Peyer's patch (tissue), 4 donors: ENCODE measurements at regions not wholly inside any gene's neighbourhood (a gene's known extent, or its start where the extent isn't known, plus 50 kb on each side); places are given as distances from the start of the nearest gene placed in this dataset.

ENCODE experiments used
- POLR2A ChIP-seq, 2 donors: fragments of 450-650 bp; IDR thresholded peaks; one replicate each; pipeline ENCODE4 v1.5.1; 2017; ENCODE audit warnings: antibody characterized with exemption in 2 of 2, mild to moderate bottlenecking in 2 of 2, moderate library complexity in 2 of 2
- TF ChIP-seq, protein P1 (sequence below), 6 experiments: fragments of 450-650 bp in 4 of 6; fragments of 200-600 bp in 2 of 6; sonication (generic) in 1 of 6; IDR thresholded peaks; one replicate each; pipeline ENCODE4 v1.5.1; 2017 to 2019; ENCODE audit warnings: antibody characterized with exemption in 6 of 6, mild to moderate bottlenecking in 3 of 6, moderate library complexity in 1 of 6

DNA sequence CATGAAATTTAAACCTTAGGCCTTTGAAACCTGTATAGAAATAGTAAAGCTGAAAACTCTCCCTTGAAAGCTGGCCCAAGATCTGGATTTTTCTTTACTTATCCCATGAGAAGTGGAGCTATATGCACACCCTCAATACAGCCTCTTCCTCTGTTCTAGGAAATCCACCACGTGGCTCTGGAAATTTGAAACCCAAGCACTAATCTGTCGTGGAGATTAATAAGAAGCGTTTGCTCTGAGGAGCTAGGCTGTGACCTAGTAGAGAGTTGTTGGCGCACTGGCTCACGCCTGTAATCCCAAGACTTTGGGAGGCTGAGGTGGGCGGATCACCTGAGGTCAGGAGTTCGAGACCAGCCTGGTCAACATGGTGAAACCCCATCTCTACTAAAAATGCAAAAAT is 291.3 kb upstream of the PLXNA2 start:
- no peak for TF ChIP-seq POLR2A (IDR thresholded peaks at IDR 0.05)
- TF ChIP-seq, protein P1, sequence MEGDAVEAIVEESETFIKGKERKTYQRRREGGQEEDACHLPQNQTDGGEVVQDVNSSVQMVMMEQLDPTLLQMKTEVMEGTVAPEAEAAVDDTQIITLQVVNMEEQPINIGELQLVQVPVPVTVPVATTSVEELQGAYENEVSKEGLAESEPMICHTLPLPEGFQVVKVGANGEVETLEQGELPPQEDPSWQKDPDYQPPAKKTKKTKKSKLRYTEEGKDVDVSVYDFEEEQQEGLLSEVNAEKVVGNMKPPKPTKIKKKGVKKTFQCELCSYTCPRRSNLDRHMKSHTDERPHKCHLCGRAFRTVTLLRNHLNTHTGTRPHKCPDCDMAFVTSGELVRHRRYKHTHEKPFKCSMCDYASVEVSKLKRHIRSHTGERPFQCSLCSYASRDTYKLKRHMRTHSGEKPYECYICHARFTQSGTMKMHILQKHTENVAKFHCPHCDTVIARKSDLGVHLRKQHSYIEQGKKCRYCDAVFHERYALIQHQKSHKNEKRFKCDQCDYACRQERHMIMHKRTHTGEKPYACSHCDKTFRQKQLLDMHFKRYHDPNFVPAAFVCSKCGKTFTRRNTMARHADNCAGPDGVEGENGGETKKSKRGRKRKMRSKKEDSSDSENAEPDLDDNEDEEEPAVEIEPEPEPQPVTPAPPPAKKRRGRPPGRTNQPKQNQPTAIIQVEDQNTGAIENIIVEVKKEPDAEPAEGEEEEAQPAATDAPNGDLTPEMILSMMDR (IDR thresholded peaks at IDR 0.05) = no peak
